HUES6 (cell line): ENCODE measurements at regions not wholly inside any gene's neighbourhood (a gene's known extent, or its start where the extent isn't known, plus 50 kb on each side); places are given as distances from the start of the nearest gene placed in this dataset.

ENCODE experiments used
- H3K27ac ChIP-seq: 2 replicates; pipeline ENCODE4 v1.7.0; 2013; ENCODE audit warnings: low read depth, mild to moderate bottlenecking, low read length, inconsistent platforms
- H3K27me3 ChIP-seq: 2 replicates; pipeline ENCODE4 v1.6.1; 2013; ENCODE audit warnings: low read length; ENCODE audit not compliant: control insufficient read depth, insufficient read depth
- H3K36me3 ChIP-seq: 2 replicates; pipeline ENCODE4 v1.6.1; 2013; ENCODE audit warnings: low read length; ENCODE audit not compliant: control insufficient read depth, insufficient read depth
- H3K4me1 ChIP-seq: 2 replicates; pipeline ENCODE4 v1.6.1; 2013; ENCODE audit warnings: low read length; ENCODE audit not compliant: control insufficient read depth, insufficient read depth
- H3K4me3 ChIP-seq: 2 replicates; pipeline ENCODE4 v1.5.1; 2013; ENCODE audit warnings: low read depth, low read length
- H3K9ac ChIP-seq: one replicate; pipeline ENCODE4 v1.6.1; 2013; ENCODE audit warnings: mild to moderate bottlenecking, low read length
- H3K9me3 ChIP-seq: 2 replicates; pipeline ENCODE4 v1.6.1; 2013; ENCODE audit warnings: low read depth, low read length; ENCODE audit not compliant: control insufficient read depth, insufficient read depth

GRCh38 chr7:97506728-97507127, 225.2 kb upstream of the TAC1 start:
- H3K36me3 ChIP-seq = no peaks in the 10 kb centered on the region
- H3K27me3 ChIP-seq = no peaks in the 10 kb centered on the region
- H3K4me3 ChIP-seq = no peak overlapping the region
- peaks cover 6% of the 10 kb centered on the region; the same call in 1 of the 2 replicates for H3K4me1 ChIP-seq
- no peak overlapping the region for H3K27ac ChIP-seq
- no peak overlapping the region for H3K9ac ChIP-seq
- no peaks in the 10 kb centered on the region for H3K9me3 ChIP-seq

DNA sequence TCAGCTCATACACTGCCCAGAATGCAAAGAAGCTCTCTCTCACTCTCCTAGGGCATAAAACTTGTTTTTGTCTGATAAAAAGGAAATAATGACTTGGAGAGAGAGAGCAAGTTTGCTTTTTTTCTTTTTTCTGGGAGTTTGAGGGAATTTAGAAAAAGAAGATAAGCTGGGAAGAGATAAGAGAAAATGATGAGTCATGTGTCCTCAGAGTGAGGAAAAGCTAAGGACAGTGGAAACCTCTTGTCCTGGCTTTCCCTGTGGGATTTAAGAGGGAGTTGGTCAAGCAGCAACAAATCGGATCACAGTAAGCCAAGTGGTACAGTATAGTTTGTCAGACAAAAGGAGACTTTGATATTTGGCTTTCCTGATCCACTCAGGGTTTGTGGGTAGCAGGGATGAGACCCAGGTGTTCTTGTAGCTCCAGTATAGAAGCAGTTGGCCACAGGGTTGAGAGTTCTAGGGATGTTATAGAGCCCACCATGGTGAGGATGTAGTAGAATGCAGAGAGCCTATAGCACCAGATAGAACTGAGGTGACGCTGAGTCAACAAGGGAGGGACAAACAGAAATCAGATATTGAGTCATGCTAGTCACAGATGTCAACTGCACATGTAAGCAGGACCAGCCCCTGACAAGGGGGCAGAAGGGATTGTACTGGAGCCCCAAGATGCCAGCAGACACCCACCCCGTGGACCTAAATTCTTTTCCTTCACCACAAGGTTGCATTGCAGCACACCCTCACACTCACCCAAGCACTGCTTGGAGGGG, 219.3 kb upstream of the TAC1 start:
- no peak overlapping the region for H3K27ac ChIP-seq
- H3K36me3 ChIP-seq = no peaks in the 10 kb centered on the region
- no peaks in the 10 kb centered on the region for H3K27me3 ChIP-seq
- no peaks in the 10 kb centered on the region; the same call in 1 of the 2 replicates for H3K4me1 ChIP-seq
- no peak overlapping the region for H3K9ac ChIP-seq
- no peaks in the 10 kb centered on the region for H3K9me3 ChIP-seq
- H3K4me3 ChIP-seq = no peak overlapping the region

- no peaks in the 10 kb centered on the region for H3K27me3 ChIP-seq
- H3K36me3 ChIP-seq = no peaks in the 10 kb centered on the region
- no peaks in the 10 kb centered on the region; the same call in 1 of the 2 replicates for H3K4me1 ChIP-seq
- H3K9ac ChIP-seq = no peak overlapping the region
- H3K4me3 ChIP-seq = no peak overlapping the region
- H3K27ac ChIP-seq = no peak overlapping the region
- no peaks in the 10 kb centered on the region for H3K9me3 ChIP-seq
Measured at GRCh38 chr7:97513326-97513725, 218.6 kb upstream of the TAC1 start.

DNA sequence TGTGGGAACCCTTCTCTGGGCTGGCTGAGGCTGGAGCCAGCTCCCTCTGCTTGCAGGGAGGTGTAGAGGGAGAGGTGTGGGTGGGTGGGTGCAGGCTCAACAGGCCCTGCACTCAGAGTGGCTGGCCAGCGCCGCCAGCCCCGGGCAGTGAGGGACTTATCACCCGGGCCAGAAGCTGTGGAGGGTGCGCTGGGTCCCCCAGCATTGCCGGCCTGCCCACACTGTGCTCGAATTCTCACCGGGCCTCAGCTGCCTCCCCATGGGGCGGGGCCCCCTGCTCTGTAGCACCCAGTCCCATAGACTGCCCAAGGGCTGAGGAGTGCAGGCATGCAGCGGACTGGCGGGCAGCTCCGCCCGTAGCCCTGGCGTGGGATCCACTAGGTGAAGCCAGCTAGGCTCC, 190.7 kb upstream of the TAC1 start:
- Histone ChIP-seq H3K4me3 (no peak overlapping the region), H3K27me3 (no peaks in the 10 kb centered on the region), H3K27ac (no peak overlapping the region), H3K9me3 (no peaks in the 10 kb centered on the region), H3K9ac (no peak overlapping the region), H3K36me3 (no peaks in the 10 kb centered on the region), H3K4me1 (no peaks in the 10 kb centered on the region)

GRCh38 chr7:97555857-97556421, 175.9 kb upstream of the TAC1 start:
- Histone ChIP-seq H3K9me3 (no peaks in the 10 kb centered on the region), H3K27me3 (no peaks in the 10 kb centered on the region), H3K4me1 (no peaks in the 10 kb centered on the region), H3K4me3 (no peak overlapping the region), H3K27ac (no peak overlapping the region), H3K9ac (no peak overlapping the region), H3K36me3 (no peaks in the 10 kb centered on the region)

DNA sequence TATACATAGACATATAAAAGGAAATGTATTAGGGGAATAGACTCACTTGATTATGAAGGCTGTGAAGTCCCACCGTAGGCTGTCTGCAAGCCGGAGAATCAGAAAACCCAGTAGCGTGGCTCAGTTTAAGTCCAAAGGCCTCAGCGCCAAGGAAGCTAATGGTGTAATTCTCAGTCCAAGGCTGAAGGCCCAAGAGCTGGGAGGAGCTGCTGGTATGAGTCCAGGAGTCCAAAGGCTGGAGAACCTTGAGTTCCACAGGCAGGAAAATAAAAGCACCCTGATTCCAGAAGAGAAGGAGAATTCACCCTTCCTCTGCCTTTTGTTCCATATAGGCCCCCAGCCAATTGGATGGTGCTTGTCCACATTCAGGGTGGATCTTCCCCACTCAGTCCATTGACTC, 166.2 kb upstream of the TAC1 start:
- no peaks in the 10 kb centered on the region for H3K9me3 ChIP-seq
- no peaks in the 10 kb centered on the region for H3K27me3 ChIP-seq
- no peak overlapping the region for H3K4me3 ChIP-seq
- no peak overlapping the region for H3K27ac ChIP-seq
- H3K9ac ChIP-seq = no peak overlapping the region
- H3K4me1 ChIP-seq = no peaks in the 10 kb centered on the region
- no peaks in the 10 kb centered on the region for H3K36me3 ChIP-seq

DNA sequence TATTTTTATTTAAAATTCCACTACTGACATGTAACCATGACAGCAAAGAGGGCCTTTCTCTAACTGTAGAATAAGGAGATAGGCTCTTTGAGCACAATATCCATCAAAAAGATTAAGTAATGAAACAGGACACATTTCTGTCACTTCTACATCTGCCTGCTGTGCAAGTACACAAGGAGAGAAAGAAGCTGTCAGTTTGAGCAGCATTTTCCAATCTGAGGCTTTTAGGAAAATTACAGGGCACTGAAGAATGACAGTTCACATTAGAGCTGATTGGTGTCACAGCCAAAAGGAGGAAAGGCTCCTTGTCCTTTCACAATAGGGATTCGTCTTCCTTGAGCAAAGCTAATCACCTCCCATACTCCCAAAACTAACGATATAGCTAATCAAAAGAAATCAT, 158.8 kb upstream of the TAC1 start:
- no peak overlapping the region for H3K9ac ChIP-seq
- no peak overlapping the region for H3K4me3 ChIP-seq
- H3K36me3 ChIP-seq = no peaks in the 10 kb centered on the region
- peaks cover 7% of the 10 kb centered on the region for H3K4me1 ChIP-seq
- H3K27me3 ChIP-seq = no peaks in the 10 kb centered on the region
- no peak overlapping the region for H3K27ac ChIP-seq
- H3K9me3 ChIP-seq = no peaks in the 10 kb centered on the region

DNA sequence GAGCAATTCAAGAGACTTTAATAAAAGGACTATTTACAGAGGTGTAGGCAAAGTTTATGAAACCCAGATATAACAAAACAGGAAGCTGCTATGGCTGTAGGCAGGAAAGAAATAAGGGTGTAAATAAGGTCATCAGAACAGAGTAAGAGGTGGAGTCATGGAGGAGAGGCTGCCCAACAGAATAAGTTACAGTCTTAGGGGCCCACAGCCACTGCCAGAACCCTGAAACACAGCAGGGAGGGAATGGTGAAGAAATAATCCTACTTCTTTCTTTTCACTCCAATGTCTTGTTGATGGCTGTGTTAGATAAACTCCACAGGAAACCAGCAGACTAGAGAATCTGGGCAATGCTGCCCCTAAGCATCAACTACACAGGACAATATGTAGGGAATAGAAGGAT, 155.8 kb upstream of the TAC1 start:
- peaks cover 14% of the 10 kb centered on the region for H3K4me1 ChIP-seq
- H3K36me3 ChIP-seq = no peaks in the 10 kb centered on the region
- no peak overlapping the region for H3K9ac ChIP-seq
- H3K9me3 ChIP-seq = no peaks in the 10 kb centered on the region
- no peak overlapping the region for H3K27ac ChIP-seq
- H3K27me3 ChIP-seq = no peaks in the 10 kb centered on the region
- no peak overlapping the region for H3K4me3 ChIP-seq

DNA sequence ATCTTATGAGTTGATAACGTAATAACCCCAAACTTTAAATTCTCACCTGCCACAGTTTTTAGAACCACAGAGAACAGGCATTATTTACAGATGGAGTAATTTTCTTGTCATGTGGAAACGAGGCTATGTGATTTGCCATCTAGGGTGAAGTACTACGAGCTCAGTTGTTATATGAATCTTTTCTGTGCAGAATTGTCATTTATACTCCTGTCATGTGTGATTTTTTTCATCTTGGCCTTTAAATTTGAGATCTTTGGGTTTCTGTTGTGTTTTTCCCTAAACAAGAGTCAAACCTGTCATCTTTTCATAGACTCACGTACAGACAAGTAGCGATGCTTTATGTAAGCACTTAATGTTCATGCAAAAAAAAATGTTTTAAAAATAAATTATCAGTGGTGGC, 153.7 kb upstream of the TAC1 start:
- H3K4me1 ChIP-seq = peaks cover 14% of the 10 kb centered on the region
- no peaks in the 10 kb centered on the region for H3K9me3 ChIP-seq
- H3K9ac ChIP-seq = no peak overlapping the region
- no peaks in the 10 kb centered on the region for H3K27me3 ChIP-seq
- no peaks in the 10 kb centered on the region for H3K36me3 ChIP-seq
- H3K4me3 ChIP-seq = no peak overlapping the region
- H3K27ac ChIP-seq = no peak overlapping the region

- H3K4me1 ChIP-seq = peaks cover 14% of the 10 kb centered on the region
- no peaks in the 10 kb centered on the region for H3K36me3 ChIP-seq
- H3K9ac ChIP-seq = no peak overlapping the region
- no peak overlapping the region for H3K4me3 ChIP-seq
- no peaks in the 10 kb centered on the region for H3K27me3 ChIP-seq
- no peak overlapping the region for H3K27ac ChIP-seq
- H3K9me3 ChIP-seq = no peaks in the 10 kb centered on the region
Measured at GRCh38 chr7:97580205-97580604, 151.7 kb upstream of the TAC1 start.

GRCh38 chr7:97595439-97595838, 136.4 kb upstream of the TAC1 start:
- H3K27me3 ChIP-seq = no peaks in the 10 kb centered on the region
- H3K4me1 ChIP-seq = no peaks in the 10 kb centered on the region
- no peaks in the 10 kb centered on the region for H3K36me3 ChIP-seq
- H3K9ac ChIP-seq = no peak overlapping the region
- no peak overlapping the region for H3K4me3 ChIP-seq
- no peak overlapping the region for H3K27ac ChIP-seq
- no peaks in the 10 kb centered on the region for H3K9me3 ChIP-seq
